Right lobe of liver (tissue), 4 donors: ENCODE measurements at regions not wholly inside any gene's neighbourhood (a gene's known extent, or its start where the extent isn't known, plus 50 kb on each side); places are given as distances from the start of the nearest gene placed in this dataset.

Source experiments
- CTCF ChIP-seq, 4 donors: fragments of 200-600 bp in 3 of 4; fragments of 450-650 bp in 1 of 4; IDR thresholded peaks; one replicate each; pipeline versions ENCODE4 v1.5.1 to v1.8.0; 2016 to 2022; ENCODE audit warnings: antibody characterized with exemption in 4 of 4, mild to moderate bottlenecking in 2 of 4
- POLR2A ChIP-seq: fragments of 450-650 bp; IDR thresholded peaks from one replicate; pipeline ENCODE4 v1.6.1; 2017; ENCODE audit warnings: antibody characterized with exemption, mild to moderate bottlenecking
- donor health status: DM: no; HTN: no; CAD: no.
- donor health status: DM: no; HTN: no; CAD: no.
- donor health status: DM: no; HTN: yes; CAD: no.

- TF ChIP-seq POLR2A (no peak), CTCF (IDR thresholded peaks at IDR 0.05) (peak; percentile 64 to 85 (median 74))
These were observed 148.1 kb upstream of the MPDZ start for GRCh38 chr9:13427587-13427986.
